ENCODE measurements at regions not wholly inside any gene's neighbourhood (a gene's known extent, or its start where the extent isn't known, plus 50 kb on each side); places are given as distances from the start of the nearest gene placed in this dataset.

- H3K27me3 ChIP-seq (replicated peaks in 1 of 7): no peaks in the 10 kb centered on the region
- H3K4me1 ChIP-seq: peaks cover 14 to 81% (median 50%) of the 10 kb centered on the region in 6 donors
- H3K27ac ChIP-seq: peak overlapping the region in 1 of 8 donors; percentile 10
- no peak for DNase-seq
- WGBS, 5 donors: 64 to 68% (median 66%) methylated on average over 12 to 15 of the region's 15 CpGs
- TF ChIP-seq POLR2A (IDR thresholded peaks at IDR 0.05) (no peak), POLR2AphosphoS5 (IDR thresholded peaks at IDR 0.05) (peak in 2 of 3 donors; percentile 26 to 49), CTCF (IDR thresholded peaks at IDR 0.05 in 8 of 11, conservative IDR thresholded peaks at IDR 0.05 in 3 of 11) (no peak)
- H3K4me3 ChIP-seq: no peak overlapping the region
- intact Hi-C loops (cut with DNase I; ENCODE audit: low total_unique reads): no loop called here
- no peaks in the 10 kb centered on the region for H3K9me3 ChIP-seq
- H3K36me3 ChIP-seq: no peaks in the 10 kb centered on the region
Measured at GRCh38 chr20:17875106-17875980, 93.3 kb downstream of the SNX5 start.

- no peaks in the 10 kb centered on the region for H3K36me3 ChIP-seq
- no peak for TF ChIP-seq POLR2AphosphoS5 (IDR thresholded peaks at IDR 0.05)
- TF ChIP-seq POLR2A (IDR thresholded peaks at IDR 0.05): no peak
- TF ChIP-seq CTCF (IDR thresholded peaks at IDR 0.05 in 8 of 11, conservative IDR thresholded peaks at IDR 0.05 in 3 of 11): no peak
- peak overlapping the region in 5 of 8 donors; percentile 1 to 63 (median 32) for H3K27ac ChIP-seq
- H3K9me3 ChIP-seq: no peaks in the 10 kb centered on the region
- DNase-seq: no peak
- H3K4me1 ChIP-seq: peaks cover 14 to 74% (median 47%) of the 10 kb centered on the region in 6 donors
- no peaks in the 10 kb centered on the region for H3K27me3 ChIP-seq (replicated peaks in 1 of 7)
- H3K4me3 ChIP-seq: no peak overlapping the region
- intact Hi-C loops (cut with DNase I; ENCODE audit: low total_unique reads): no loop called here
- 37 to 51% (median 39%) methylated on average over 7 of the region's 7 CpGs for WGBS, 5 donors
Measured at GRCh38 chr20:17874271-17875105, 94.1 kb downstream of the SNX5 start.

GRCh38 chr20:17873410-17874270, 95.0 kb downstream of the SNX5 start:
- peak overlapping the region in 6 of 8 donors; percentile 1 to 63 (median 28) for H3K27ac ChIP-seq
- no peak overlapping the region for H3K4me3 ChIP-seq
- H3K27me3 ChIP-seq (replicated peaks in 1 of 7): no peaks in the 10 kb centered on the region
- intact Hi-C loops (cut with DNase I; ENCODE audit: low total_unique reads): no loop called here
- no peaks in the 10 kb centered on the region for H3K9me3 ChIP-seq
- peaks cover 9 to 72% (median 45%) of the 10 kb centered on the region in 6 donors for H3K4me1 ChIP-seq
- 42 to 58% (median 45%) methylated on average over 7 to 14 of the region's 14 CpGs for WGBS, 5 donors
- peak; percentile 79 for DNase-seq
- H3K36me3 ChIP-seq: no peaks in the 10 kb centered on the region
- TF ChIP-seq CTCF (IDR thresholded peaks at IDR 0.05 in 8 of 11, conservative IDR thresholded peaks at IDR 0.05 in 3 of 11) (no peak), POLR2AphosphoS5 (IDR thresholded peaks at IDR 0.05) (peak in 2 of 3 donors; percentile 21 to 51), POLR2A (IDR thresholded peaks at IDR 0.05) (no peak)
